ENCODE measurements at regions not wholly inside any gene's neighbourhood (a gene's known extent, or its start where the extent isn't known, plus 50 kb on each side); places are given as distances from the start of the nearest gene placed in this dataset.

DNA sequence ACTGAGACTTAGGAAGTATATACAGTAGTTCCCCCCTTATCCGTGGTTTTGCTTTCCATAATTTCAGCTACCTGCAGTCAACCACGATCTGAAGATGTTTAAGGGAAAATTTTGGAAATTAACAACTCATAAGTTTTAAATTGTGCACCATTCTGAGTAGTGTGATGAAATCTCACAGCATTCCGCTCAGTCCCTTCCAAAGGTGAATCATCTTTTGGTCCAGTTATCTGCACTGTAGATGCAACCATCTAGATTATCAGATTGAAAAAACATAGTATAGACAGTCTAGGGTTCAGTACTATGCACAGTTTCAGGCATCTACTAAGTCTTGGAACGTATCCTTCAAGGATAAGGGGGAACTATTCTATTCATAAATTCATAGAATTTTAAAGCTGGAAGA, 109.0 kb downstream of the ANXA3 start:
- Mint-ChIP-seq H3K4me1 (ENCODE audit: low read depth, unreplicated experiment) (no peaks in the 10 kb centered on the region), H3K27me3 (ENCODE audit: insufficient read depth, unreplicated experiment) (no peaks in the 10 kb centered on the region), H3K4me3 (ENCODE audit: unreplicated experiment) (no peak overlapping the region), H3K36me3 (ENCODE audit: insufficient read depth, unreplicated experiment) (no peaks in the 10 kb centered on the region), H3K27ac (ENCODE audit: unreplicated experiment) (no peak overlapping the region), H3K9me3 (ENCODE audit: unreplicated experiment) (no peaks in the 10 kb centered on the region)
- H3K9me3 ChIP-seq, result no peaks in the 10 kb centered on the region
- H3K36me3 ChIP-seq (ENCODE audit: control insufficient read depth, insufficient read depth, low read length), result no peaks in the 10 kb centered on the region
- CTCF ChIA-PET, result no interaction called here
- intact Hi-C loops (cut with micrococcal nuclease; ENCODE audit: unreplicated experiment), result no loop called here
- DNase-seq, result no peak
- no peak overlapping the region for H3K4me3 ChIP-seq (ENCODE audit: low read depth, low read length)
- no peaks in the 10 kb centered on the region for H3K27me3 ChIP-seq (replicated peaks; ENCODE audit: control insufficient read depth, insufficient read depth, low read length)
- no peak for TF ChIP-seq CTCF (IDR thresholded peaks at IDR 0.05; ENCODE audit: insufficient read depth in 1 of 2, low read depth in 1 of 2, low read length in 1 of 2, severe bottlenecking in 1 of 2, unreplicated experiment in 1 of 2)
- BruUV-seq (replicated peaks), result no TSS peak
- peaks cover 5% of the 10 kb centered on the region; the same call in 1 of the 2 replicates for H3K4me1 ChIP-seq
- POLR2A ChIA-PET, result no interaction called here

- H3K27me3 Mint-ChIP-seq (ENCODE audit: insufficient read depth, unreplicated experiment), result no peaks in the 10 kb centered on the region
- no peaks in the 10 kb centered on the region for H3K9me3 Mint-ChIP-seq (ENCODE audit: unreplicated experiment)
- peak overlapping the region; percentile 33 for H3K27ac Mint-ChIP-seq (ENCODE audit: unreplicated experiment)
- H3K36me3 Mint-ChIP-seq (ENCODE audit: insufficient read depth, unreplicated experiment), result no peaks in the 10 kb centered on the region
- H3K4me1 ChIP-seq, result peaks cover 5% of the 10 kb centered on the region; the same call in 1 of the 2 replicates
- H3K4me3 Mint-ChIP-seq (ENCODE audit: unreplicated experiment), result no peak overlapping the region
- POLR2A ChIA-PET, result interaction anchor here (0.8 to 1.1 kb wide), 2 partner anchors 110 to 201 kb away, joined by 3 to 5 read pairs; partner anchors contain the start of gene ANXA3
- BruUV-seq (replicated peaks), result no TSS peak
- CTCF ChIA-PET, result interaction anchor here (0.7 kb wide), 1 partner anchor 113 kb away, joined by 5 read pairs; no protein-coding TSS in a partner anchor
- H3K4me1 Mint-ChIP-seq (ENCODE audit: low read depth, unreplicated experiment), result no peaks in the 10 kb centered on the region
- TF ChIP-seq CTCF (IDR thresholded peaks at IDR 0.05; ENCODE audit: insufficient read depth in 1 of 2, low read depth in 1 of 2, low read length in 1 of 2, severe bottlenecking in 1 of 2, unreplicated experiment in 1 of 2), result no peak
- intact Hi-C loops (cut with micrococcal nuclease; ENCODE audit: unreplicated experiment), result no loop called here
- no peak for DNase-seq
- H3K9me3 ChIP-seq, result no peaks in the 10 kb centered on the region
- no peaks in the 10 kb centered on the region for H3K27me3 ChIP-seq (replicated peaks; ENCODE audit: control insufficient read depth, insufficient read depth, low read length)
- H3K36me3 ChIP-seq (ENCODE audit: control insufficient read depth, insufficient read depth, low read length), result no peaks in the 10 kb centered on the region
- H3K4me3 ChIP-seq (ENCODE audit: low read depth, low read length), result no peak overlapping the region
Measured at GRCh38 chr4:78661086-78661690, 109.6 kb downstream of the ANXA3 start.

- Histone ChIP-seq H3K27me3 (replicated peaks; ENCODE audit: control insufficient read depth, insufficient read depth, low read length) (no peaks in the 10 kb centered on the region), H3K36me3 (ENCODE audit: control insufficient read depth, insufficient read depth, low read length) (no peaks in the 10 kb centered on the region), H3K4me1 (peaks cover 5% of the 10 kb centered on the region; the same call in 1 of the 2 replicates), H3K4me3 (ENCODE audit: low read depth, low read length) (no peak overlapping the region), H3K9me3 (no peaks in the 10 kb centered on the region)
- H3K4me3 Mint-ChIP-seq (ENCODE audit: unreplicated experiment), result no peak overlapping the region
- H3K36me3 Mint-ChIP-seq (ENCODE audit: insufficient read depth, unreplicated experiment), result no peaks in the 10 kb centered on the region
- no TSS peak for BruUV-seq (replicated peaks)
- H3K4me1 Mint-ChIP-seq (ENCODE audit: low read depth, unreplicated experiment), result no peaks in the 10 kb centered on the region
- peak in 1 of 2 experiments; percentile 32 for DNase-seq
- TF ChIP-seq CTCF (IDR thresholded peaks at IDR 0.05; ENCODE audit: insufficient read depth in 1 of 2, low read depth in 1 of 2, low read length in 1 of 2, severe bottlenecking in 1 of 2, unreplicated experiment in 1 of 2), result no peak
- no peaks in the 10 kb centered on the region for H3K27me3 Mint-ChIP-seq (ENCODE audit: insufficient read depth, unreplicated experiment)
- no peaks in the 10 kb centered on the region for H3K9me3 Mint-ChIP-seq (ENCODE audit: unreplicated experiment)
- ChIA-PET CTCF (interaction anchor here (0.5 to 0.7 kb wide), 2 partner anchors 112 to 202 kb away, joined by 3 to 5 read pairs; no protein-coding TSS in a partner anchor), POLR2A (interaction anchor here (0.8 to 1.1 kb wide), 2 partner anchors 111 to 200 kb away, joined by 3 to 5 read pairs; partner anchors contain the start of gene ANXA3)
- intact Hi-C loops (cut with micrococcal nuclease; ENCODE audit: unreplicated experiment), result loop anchor here (1.0 kb wide), 1 partner anchor 32 kb away; no protein-coding TSS in a partner anchor
- peak overlapping the region; percentile 33 for H3K27ac Mint-ChIP-seq (ENCODE audit: unreplicated experiment)
Measured at GRCh38 chr4:78661921-78662521, 110.5 kb downstream of the ANXA3 start.
